GM12878 (cell line): ENCODE measurements at regions not wholly inside any gene's neighbourhood (a gene's known extent, or its start where the extent isn't known, plus 50 kb on each side); places are given as distances from the start of the nearest gene placed in this dataset.

Source experiments
- ATAC-seq: fragments of 200-7000 bp; cut with Tn5 transposase; 3 replicates; pipeline ENCODE4 v1.9.1; 2020; ENCODE audit warnings: mild to moderate bottlenecking, moderate library complexity
- BruUV-seq: library from RNA; stranded (reverse); fragments of 400-500 nt; replicated peaks from 2 replicates; lab custom pipeline; 2021; lab: Mats Ljungman, UMichigan
- CTCF ChIA-PET: fragments of 300-600 bp; sonication (Branson Sonifier 250); formaldehyde crosslinking; extraction: SDS; loops from one replicate; lab custom pipeline; 2021; ENCODE audit warnings: inconsistent platforms; lab: Yijun Ruan, JAX
- POLR2A ChIA-PET: fragments of 350-600 bp; formaldehyde crosslinking; extraction: SDS; loops from one replicate; lab custom pipeline; 2021; ENCODE audit warnings: inconsistent platforms; lab: Charles Lee
- RAD21 ChIA-PET: fragments of 300-600 bp; sonication (Branson Sonifier 250); formaldehyde crosslinking; loops from one replicate; lab custom pipeline; 2023; ENCODE audit warnings: antibody characterized with exemption; ENCODE audit not compliant: unreplicated experiment; lab: Charles Lee
- SMC1A ChIA-PET: fragments of 300-600 bp; sonication (Branson Sonifier 250); formaldehyde crosslinking; loops from one replicate; lab custom pipeline; 2023; ENCODE audit not compliant: unreplicated experiment, uncharacterized antibody; lab: Charles Lee
- DNase-seq: peaks from one replicate; pipeline ENCODE4 v3.0.0-alpha.2; 2011; ENCODE audit warnings: low read depth, low spot score
- FAIRE-seq: peaks from 3 replicates; lab custom pipeline; 2011; peaks lifted over from hg19 to GRCh38; lab: Jason Lieb, UNC
- H2AFZ ChIP-seq: 2 replicates; pipeline ENCODE4 v1.6.0; 2011; ENCODE audit warnings: low read depth, low read length, control low read depth; ENCODE audit not compliant: control insufficient read depth
- H3K27ac ChIP-seq: 2 replicates; pipeline ENCODE4 v1.5.1; 2011; ENCODE audit warnings: control low read depth; ENCODE audit not compliant: control insufficient read depth, insufficient read depth
- H3K27me3 ChIP-seq, 2 experiments: replicated peaks in 1 of 2; 2 replicates each; pipeline versions ENCODE4 v1.6.0 to v1.6.1; 2011; ENCODE audit warnings: low read length in 1 of 2; ENCODE audit not compliant: control insufficient read depth in 2 of 2, insufficient read depth in 2 of 2
- H3K36me3 ChIP-seq, 2 experiments: 2 replicates each; pipeline ENCODE4 v1.5.1; 2011; ENCODE audit warnings: low read length in 1 of 2; ENCODE audit not compliant: control insufficient read depth in 2 of 2, insufficient read depth in 2 of 2
- H3K4me1 ChIP-seq: 2 replicates; pipeline ENCODE4 v1.6.1; 2011; ENCODE audit warnings: mild to moderate bottlenecking, low read length, moderate library complexity, mixed read lengths; ENCODE audit not compliant: control insufficient read depth, insufficient read depth
- H3K4me2 ChIP-seq: 2 replicates; pipeline ENCODE4 v1.6.0; 2011; ENCODE audit warnings: control low read depth; ENCODE audit not compliant: control insufficient read depth, insufficient read depth
- H3K4me3 ChIP-seq: fragments of 200-600 bp; sonication (generic); 2 replicates; pipeline ENCODE4 v1.5.1; 2016
- H3K79me2 ChIP-seq: 2 replicates; pipeline ENCODE4 v1.6.0; 2011; ENCODE audit warnings: low read length; ENCODE audit not compliant: control insufficient read depth, insufficient read depth
- H3K9ac ChIP-seq: 2 replicates; pipeline ENCODE4 v1.8.0; 2011; ENCODE audit warnings: low read length, control low read depth, mixed read lengths; ENCODE audit not compliant: control insufficient read depth, insufficient read depth
- H3K9me3 ChIP-seq: replicated peaks from 3 replicates; pipeline ENCODE4 v1.5.1; 2011; ENCODE audit warnings: mild to moderate bottlenecking, low read length; ENCODE audit not compliant: control insufficient read depth, insufficient read depth
- H4K20me1 ChIP-seq: 2 replicates; pipeline ENCODE4 v1.6.0; 2011; ENCODE audit not compliant: control insufficient read depth, insufficient read depth
- ATF3 ChIP-seq: IDR thresholded peaks from 2 replicates; pipeline ENCODE4 v1.6.1; 2011; ENCODE audit warnings: low read depth, mild to moderate bottlenecking, low read length, moderate library complexity, borderline replicate concordance; ENCODE audit errors: extremely low read depth
- BACH1 ChIP-seq: fragments of 450-650 bp; IDR thresholded peaks from 2 replicates; pipeline ENCODE4 v1.6.1; 2017; ENCODE audit warnings: mild to moderate bottlenecking, borderline replicate concordance
- BCL3 ChIP-seq: IDR thresholded peaks from 2 replicates; pipeline ENCODE4 v1.6.1; 2011; ENCODE audit warnings: borderline replicate concordance, low read depth, mild to moderate bottlenecking, moderate library complexity, low read length; ENCODE audit not compliant: insufficient read depth, poor library complexity, severe bottlenecking
- BHLHE40 ChIP-seq, 2 experiments: fragments of 450-650 bp in 1 of 2; IDR thresholded peaks; 2 replicates each; pipeline ENCODE4 v1.6.1; 2011 to 2017; ENCODE audit warnings: low read depth in 2 of 2, borderline replicate concordance in 1 of 2, improper control_type of control experiment in 1 of 2, low read length in 1 of 2, mild to moderate bottlenecking in 1 of 2
- ESRRA ChIP-seq: IDR thresholded peaks from 2 replicates; pipeline ENCODE4 v1.6.1; 2012; ENCODE audit warnings: mild to moderate bottlenecking, low read length, improper control_type of control experiment
- HSF1 ChIP-seq: fragments of 150-350 bp; IDR thresholded peaks from 2 replicates; pipeline ENCODE4 v1.6.1; 2014; ENCODE audit warnings: mild to moderate bottlenecking, low read depth, low read length
- IRF4 ChIP-seq: IDR thresholded peaks from 2 replicates; pipeline ENCODE4 v1.6.1; 2011; ENCODE audit warnings: low read depth, low read length
- MTA3 ChIP-seq: IDR thresholded peaks from 2 replicates; pipeline ENCODE4 v1.6.1; 2012; ENCODE audit warnings: low read length, inconsistent platforms, borderline replicate concordance
- POLR2A ChIP-seq: IDR thresholded peaks from 2 replicates; pipeline ENCODE4 v1.6.1; 2011; ENCODE audit warnings: low read depth, mild to moderate bottlenecking, low read length
- RCOR1 ChIP-seq: conservative IDR thresholded peaks from 2 replicates; pipeline ENCODE4 v1.6.1; 2012; ENCODE audit warnings: low read depth, low read length, improper control_type of control experiment
- SMAD5 ChIP-seq: IDR thresholded peaks from 2 replicates; pipeline ENCODE4 v1.6.1; 2016; ENCODE audit warnings: antibody characterized with exemption, low read depth
- SP1 ChIP-seq: IDR thresholded peaks from one replicate; pipeline ENCODE4 v1.6.1; 2011; ENCODE audit warnings: low read depth, low read length
- STAT3 ChIP-seq: IDR thresholded peaks from 2 replicates; pipeline ENCODE4 v1.6.1; 2011; ENCODE audit warnings: low read depth, low read length, improper control_type of control experiment
- ZBTB4 ChIP-seq: fragments of 450-650 bp; formaldehyde crosslinking; IDR thresholded peaks from 2 replicates; pipeline ENCODE4 v1.4.0; 2022; ENCODE audit warnings: mild to moderate bottlenecking, moderate library complexity
- ZNF24 ChIP-seq: fragments of 450-650 bp; IDR thresholded peaks from 2 replicates; pipeline ENCODE4 v1.6.1; 2017; ENCODE audit warnings: antibody characterized with exemption, mild to moderate bottlenecking
- ZNF384 ChIP-seq: IDR thresholded peaks from 2 replicates; pipeline ENCODE4 v1.6.1; 2012; ENCODE audit warnings: low read depth, mild to moderate bottlenecking, low read length, improper control_type of control experiment, borderline replicate concordance
- WGBS: methylation state at CpG from one replicate; pipeline ENCODE4 v1.1.6; 2016; ENCODE audit warnings: low lambda C conversion rate; ENCODE audit not compliant: insufficient replicate concordance, insufficient coverage; ENCODE audit errors: missing lambda C conversion rate; 5-methylcytosine and 5-hydroxymethylcytosine counted together
- in situ Hi-C: fragments of 300-500 bp; cut with MboI; formaldehyde crosslinking; loops from 9 replicates; pipeline ENCODE4 v1.14.3; 2018; ENCODE audit warnings: mixed read lengths
- intact Hi-C: fragments of 100-400 bp; cut with micrococcal nuclease; formaldehyde crosslinking; loops from one replicate; pipeline ENCODE4 v1.14.2; 2022; ENCODE audit not compliant: unreplicated experiment

- CTCF ChIA-PET: no interaction called here
- in situ Hi-C loops: no loop called here
- no peak for ATAC-seq
- no peaks in the 10 kb centered on the region for H3K4me1 ChIP-seq
- intact Hi-C loops: no loop called here
- 29% methylated on average over 7 of the region's 7 CpGs for WGBS
- RAD21 ChIA-PET: interaction anchor here (0.6 kb wide), 1 partner anchor 57 kb away, joined by 3 read pairs; no protein-coding TSS in a partner anchor
- H3K4me3 ChIP-seq: no peak overlapping the region
- no peak for DNase-seq
- no peaks in the 10 kb centered on the region; a peak in 1 of 4 replicates for H3K27me3 ChIP-seq
- POLR2A ChIA-PET: no interaction called here
- no peak overlapping the region for H3K9ac ChIP-seq
- H3K4me2 ChIP-seq: no peak overlapping the region
- SMC1A ChIA-PET: interaction anchor here (0.7 kb wide), 2 partner anchors 20 to 28 kb away, joined by 3 read pairs; no protein-coding TSS in a partner anchor
- BruUV-seq: no TSS peak
- H3K79me2 ChIP-seq: no peaks in the 10 kb centered on the region
- no peak overlapping the region for H2AFZ ChIP-seq
- no peaks in the 10 kb centered on the region for H4K20me1 ChIP-seq
- TF ChIP-seq ZNF384: no peak
- TF ChIP-seq ATF3: no peak
- TF ChIP-seq ZNF24: no peak
- no peak for TF ChIP-seq BCL3
- no peak for TF ChIP-seq SMAD5
- no peak for TF ChIP-seq ZBTB4 (CRISPR knock-in tag)
- TF ChIP-seq MTA3: no peak
- TF ChIP-seq IRF4: no peak
- no peak for TF ChIP-seq ESRRA
- TF ChIP-seq SP1: no peak
- no peak for TF ChIP-seq BHLHE40 (IDR thresholded peaks at IDR 0.05; ENCODE audit: borderline replicate concordance in 1 of 2, low read depth in 2 of 2, low read length in 1 of 2)
- no peak for TF ChIP-seq BACH1
- no peak for TF ChIP-seq STAT3
- TF ChIP-seq POLR2A: no peak
- TF ChIP-seq RCOR1: no peak
- no peak for TF ChIP-seq HSF1
- no peak for FAIRE-seq
- H3K36me3 ChIP-seq: no peaks in the 10 kb centered on the region
- no peak overlapping the region for H3K27ac ChIP-seq
- H3K9me3 ChIP-seq: no peaks in the 10 kb centered on the region
Observed at GRCh38 chr1:115409094-115410015, 71.3 kb upstream of the NGF start.
